IPS-18c (cell line): ENCODE measurements at regions not wholly inside any gene's neighbourhood (a gene's known extent, or its start where the extent isn't known, plus 50 kb on each side); places are given as distances from the start of the nearest gene placed in this dataset.

ENCODE experiments used
- H3K4me3 ChIP-seq: 2 replicates; pipeline ENCODE4 v1.7.0; 2013; ENCODE audit warnings: low read depth, mild to moderate bottlenecking, low read length, moderate library complexity; ENCODE audit not compliant: insufficient read depth
- H3K9me3 ChIP-seq: one replicate; pipeline ENCODE4 v1.6.1; 2013; ENCODE audit warnings: mild to moderate bottlenecking, low read length, moderate library complexity; ENCODE audit not compliant: control insufficient read depth, insufficient read depth

DNA sequence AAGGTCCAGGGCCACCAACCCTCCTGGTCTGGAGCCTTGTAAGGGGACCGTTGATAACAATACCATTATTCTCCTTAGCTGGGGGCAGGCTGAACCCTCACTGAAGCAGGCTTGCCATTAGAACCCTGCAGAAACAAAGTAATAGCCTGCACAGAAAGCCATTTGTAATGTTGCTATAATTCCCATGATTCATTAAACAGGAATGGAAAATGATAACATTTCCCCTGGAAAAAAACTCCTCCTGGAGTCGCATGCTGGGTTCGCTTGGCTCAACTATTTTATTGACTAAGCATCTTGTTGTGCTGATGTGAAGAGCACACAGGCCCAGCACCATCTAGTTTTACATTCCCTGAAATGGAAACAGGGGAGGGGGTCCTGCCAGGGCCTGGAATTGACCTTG, 155.6 kb upstream of the CSF3R start:
- no peaks in the 10 kb centered on the region for H3K9me3 ChIP-seq
- H3K4me3 ChIP-seq: no peak overlapping the region

DNA sequence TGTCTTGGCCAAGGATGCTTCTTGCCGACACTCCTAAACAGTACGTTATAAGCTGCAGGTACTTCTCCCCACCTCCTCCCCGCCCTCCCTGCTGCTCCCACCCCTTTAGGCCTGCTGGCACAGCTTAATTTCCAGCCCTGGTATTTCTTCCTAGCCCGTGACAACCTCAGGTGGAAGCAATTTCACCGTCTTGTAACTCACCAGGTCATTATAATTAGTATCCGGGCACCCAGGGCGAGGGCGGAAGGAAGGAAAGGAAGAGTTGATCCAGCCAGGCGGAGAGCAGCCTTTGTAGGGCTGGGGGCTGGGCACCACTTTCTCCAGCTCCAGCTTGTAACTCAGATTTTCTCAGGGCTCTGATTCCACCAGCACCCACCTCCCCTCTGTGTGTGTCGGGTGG, 153.5 kb upstream of the CSF3R start:
- no peak overlapping the region for H3K4me3 ChIP-seq
- H3K9me3 ChIP-seq: no peaks in the 10 kb centered on the region

DNA sequence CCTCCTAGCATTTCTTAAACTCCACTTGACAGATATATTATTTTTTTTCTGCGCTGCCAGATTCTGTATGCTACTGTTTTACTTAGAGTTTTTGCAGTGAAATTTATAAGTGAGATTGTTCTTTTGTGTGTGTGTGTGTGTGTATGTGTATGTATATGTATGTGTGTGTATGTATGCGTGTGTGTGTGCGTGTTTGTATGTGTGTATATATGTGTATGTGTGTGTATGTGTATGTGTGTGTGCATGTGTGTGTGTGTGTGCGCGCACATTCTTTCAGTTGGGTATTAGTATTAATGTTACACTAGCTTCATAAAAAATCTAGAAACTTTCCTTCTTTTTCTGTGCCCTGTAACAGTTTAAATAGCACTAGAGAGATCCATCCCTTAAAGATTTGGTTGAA, 152.6 kb upstream of the CSF3R start:
- no peaks in the 10 kb centered on the region for H3K9me3 ChIP-seq
- no peak overlapping the region for H3K4me3 ChIP-seq

DNA sequence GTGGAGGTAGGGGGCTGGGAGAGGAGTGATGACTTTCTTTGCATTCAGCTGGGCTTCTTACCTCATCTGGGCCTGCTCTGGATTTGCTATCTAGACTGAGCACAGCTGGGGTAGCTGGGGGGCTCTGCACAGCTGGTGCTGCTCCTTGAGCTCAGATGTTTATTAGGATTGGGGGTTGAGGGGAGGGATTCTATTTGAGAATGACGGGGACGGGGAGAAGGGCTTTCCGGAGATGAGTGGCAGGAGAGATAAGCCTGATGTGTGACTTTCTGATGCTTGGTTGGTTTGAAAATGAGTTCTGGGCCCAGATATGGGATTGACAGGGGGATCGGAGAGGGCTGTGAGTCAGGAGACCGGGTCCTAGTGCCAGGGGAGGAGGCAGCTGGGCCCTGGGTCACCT, 146.1 kb upstream of the CSF3R start:
- H3K4me3 ChIP-seq: no peak overlapping the region

DNA sequence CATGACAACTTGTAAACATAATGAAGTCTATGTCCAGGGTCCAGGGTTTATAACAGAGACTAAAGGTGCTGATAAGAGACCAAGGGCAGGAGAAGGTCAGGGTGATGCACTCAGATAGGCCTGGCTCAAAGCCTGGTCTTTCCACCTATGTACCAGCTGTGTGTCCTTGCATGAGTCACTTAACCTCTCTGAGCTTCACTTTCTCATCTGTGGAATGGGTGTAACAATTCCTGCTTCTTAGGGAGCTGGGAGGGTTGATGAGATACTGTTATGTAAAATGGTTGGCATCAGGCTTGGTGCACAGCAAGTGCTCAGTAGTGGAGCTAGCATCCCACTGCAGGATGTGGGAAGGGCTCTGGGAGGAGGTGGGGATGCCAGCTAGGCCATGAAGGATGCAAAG, 143.7 kb upstream of the CSF3R start:
- H3K9me3 ChIP-seq: peaks cover 2% of the 10 kb centered on the region
- no peak overlapping the region for H3K4me3 ChIP-seq

More for the DNA sequence above, 146.1 kb upstream of the CSF3R start:
- no peaks in the 10 kb centered on the region for H3K9me3 ChIP-seq

DNA sequence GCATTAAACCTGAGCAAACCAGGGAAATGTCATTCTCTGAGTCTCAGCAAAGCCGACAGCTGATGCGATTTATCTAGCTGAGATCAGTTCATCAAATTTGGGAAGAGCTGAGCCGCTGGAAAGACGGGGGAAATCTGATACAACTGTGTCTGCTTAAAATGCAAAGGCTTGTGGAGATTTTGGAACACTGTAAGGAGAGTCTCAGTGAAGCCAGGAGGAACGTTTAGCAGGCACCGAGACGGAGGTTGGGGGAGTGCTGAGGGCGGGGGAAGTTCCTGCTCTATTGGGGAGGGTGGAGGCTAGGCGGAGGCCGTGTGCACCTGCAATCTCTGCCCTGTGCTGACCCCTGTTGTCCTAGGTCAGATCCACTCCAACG, 143.2 kb upstream of the CSF3R start:
- Histone ChIP-seq H3K9me3 (peaks cover 5% of the 10 kb centered on the region), H3K4me3 (no peak overlapping the region)

DNA sequence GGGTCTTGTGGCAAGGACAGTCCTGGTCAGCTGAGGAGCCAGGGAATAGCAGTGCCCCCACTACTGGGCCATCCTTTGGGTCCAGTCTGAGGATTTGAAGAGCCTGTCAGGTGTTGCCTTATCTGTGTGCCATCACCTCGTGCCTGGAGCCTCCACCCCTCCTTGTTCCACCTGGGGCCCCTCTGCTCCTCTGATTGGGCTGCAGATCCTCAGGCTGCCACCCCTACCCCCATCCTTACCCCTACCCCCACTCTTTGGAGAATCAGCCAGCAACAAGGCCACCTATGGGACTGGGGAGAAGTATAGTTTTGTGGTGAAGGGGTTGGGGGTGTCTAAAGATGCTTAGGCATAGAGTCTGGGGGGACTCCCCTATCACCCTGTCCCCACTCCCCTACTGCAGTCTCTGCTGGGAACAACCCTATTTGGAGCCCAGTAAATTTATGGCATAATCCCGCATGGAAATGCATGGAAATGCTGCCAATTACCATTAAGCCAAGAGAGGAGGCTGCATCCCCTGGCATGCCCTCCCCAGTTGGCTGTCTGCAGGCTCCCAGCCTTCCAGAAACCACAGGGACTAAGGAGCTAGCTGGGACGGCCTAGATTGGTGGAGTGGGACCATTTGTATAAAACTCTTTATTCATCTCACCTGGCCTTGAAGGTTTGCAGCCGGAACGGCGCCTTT, 142.7 kb upstream of the CSF3R start:
- H3K9me3 ChIP-seq: peaks cover 5% of the 10 kb centered on the region
- H3K4me3 ChIP-seq: no peak overlapping the region

DNA sequence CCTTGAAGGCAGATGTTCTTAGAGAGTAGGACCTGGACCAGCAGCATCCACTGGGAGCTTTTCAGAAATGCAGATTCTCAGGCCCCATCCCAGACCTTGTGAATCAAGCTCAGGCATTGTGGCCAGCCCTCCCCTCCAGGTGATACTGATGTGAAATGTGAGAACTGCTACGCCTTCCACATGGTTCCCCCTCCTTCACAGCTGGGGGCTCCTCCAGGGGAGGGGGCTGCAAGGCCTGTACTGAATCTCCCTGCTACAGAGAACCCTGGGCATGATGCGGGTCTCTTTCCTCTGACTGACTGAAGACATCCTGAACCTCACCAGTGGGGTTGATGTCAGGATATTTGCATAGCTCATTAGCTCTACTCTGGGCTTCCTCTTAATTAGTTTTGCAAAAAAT, 141.8 kb upstream of the CSF3R start:
- H3K4me3 ChIP-seq: no peak overlapping the region
- H3K9me3 ChIP-seq: peaks cover 5% of the 10 kb centered on the region

DNA sequence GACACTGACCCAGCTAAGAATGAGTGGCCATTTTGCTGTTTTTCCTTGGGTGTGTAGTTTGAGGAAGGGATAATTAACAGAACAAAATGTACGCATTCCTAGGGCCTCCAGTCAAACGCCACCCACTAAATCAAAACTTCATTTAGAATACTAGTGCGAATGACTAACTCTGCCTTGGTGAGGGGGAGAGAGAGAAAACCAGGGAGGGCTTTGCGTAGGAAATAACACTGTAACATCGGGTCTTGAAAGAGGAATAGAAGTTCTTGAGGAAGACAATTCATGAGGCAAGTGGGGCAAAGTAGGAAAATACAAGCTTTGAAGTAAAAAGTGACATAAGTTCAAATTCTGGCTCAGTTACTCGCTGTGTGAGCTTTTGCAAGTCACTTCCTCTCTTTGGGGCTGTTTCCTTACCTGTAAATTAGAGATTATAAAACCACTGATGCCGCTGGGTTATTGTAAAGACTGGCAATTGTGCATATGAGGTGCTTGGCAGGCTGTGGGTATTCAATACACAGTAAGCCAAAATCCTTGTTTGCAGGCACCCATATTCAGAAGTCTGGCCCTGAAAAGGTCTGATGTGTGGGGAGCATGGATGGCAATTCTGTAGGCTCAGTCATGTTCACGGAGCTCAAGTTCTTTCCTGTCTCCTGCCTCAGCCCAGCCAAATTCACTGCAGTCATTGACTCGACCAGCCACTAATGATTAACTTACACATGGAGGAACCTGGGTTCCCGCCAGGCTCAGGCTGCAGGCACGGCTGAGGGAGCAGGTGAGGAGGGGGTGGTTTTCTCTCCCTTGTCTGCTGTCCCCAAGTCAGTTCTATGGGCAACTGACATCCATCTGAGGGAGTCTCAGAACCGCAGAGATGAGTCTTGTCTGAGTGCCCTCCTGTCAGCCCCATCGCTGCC, 140.3 kb upstream of the CSF3R start:
- Histone ChIP-seq H3K9me3 (peaks cover 5% of the 10 kb centered on the region), H3K4me3 (no peak overlapping the region)

DNA sequence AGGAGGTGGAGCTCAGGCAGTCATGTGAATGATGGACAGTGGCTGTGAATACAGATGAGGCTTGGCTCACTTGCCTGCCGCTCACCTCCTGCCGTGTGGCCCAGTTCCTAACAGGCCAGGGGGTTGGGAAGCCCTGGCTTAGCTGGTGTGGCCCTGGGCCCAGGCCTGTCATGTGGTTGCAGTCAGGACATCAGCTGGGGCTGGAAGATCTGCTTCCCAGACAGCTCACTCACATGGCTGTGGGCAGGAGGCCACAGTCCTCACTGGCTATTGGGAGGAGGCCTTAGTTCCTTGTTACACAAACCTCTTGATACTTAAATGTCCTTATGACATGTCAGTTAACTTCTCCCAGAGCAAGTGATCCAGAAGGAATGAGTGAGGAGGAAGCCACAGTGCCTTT, 138.8 kb upstream of the CSF3R start:
- peaks cover 7% of the 10 kb centered on the region for H3K9me3 ChIP-seq
- H3K4me3 ChIP-seq: no peak overlapping the region

DNA sequence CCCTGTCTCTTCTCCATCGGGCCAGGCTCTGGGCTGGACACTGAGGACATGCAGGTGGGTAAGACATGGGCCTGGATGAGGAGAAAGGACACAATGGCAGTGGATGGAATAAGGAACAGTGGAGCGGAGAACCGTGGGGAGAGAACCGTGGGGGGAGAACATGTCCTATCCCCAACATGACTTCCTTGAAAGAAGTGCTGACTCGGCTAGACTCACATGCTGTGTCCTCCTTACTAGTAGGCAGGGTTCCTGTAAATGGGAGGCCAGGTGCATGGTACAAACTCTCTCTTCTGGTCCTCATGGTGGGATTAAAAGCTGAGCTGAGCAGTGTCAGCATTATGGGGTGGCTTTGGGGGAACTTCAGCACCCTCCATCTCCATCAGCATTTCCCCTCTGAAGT, 137.4 kb upstream of the CSF3R start:
- no peak overlapping the region for H3K4me3 ChIP-seq

DNA sequence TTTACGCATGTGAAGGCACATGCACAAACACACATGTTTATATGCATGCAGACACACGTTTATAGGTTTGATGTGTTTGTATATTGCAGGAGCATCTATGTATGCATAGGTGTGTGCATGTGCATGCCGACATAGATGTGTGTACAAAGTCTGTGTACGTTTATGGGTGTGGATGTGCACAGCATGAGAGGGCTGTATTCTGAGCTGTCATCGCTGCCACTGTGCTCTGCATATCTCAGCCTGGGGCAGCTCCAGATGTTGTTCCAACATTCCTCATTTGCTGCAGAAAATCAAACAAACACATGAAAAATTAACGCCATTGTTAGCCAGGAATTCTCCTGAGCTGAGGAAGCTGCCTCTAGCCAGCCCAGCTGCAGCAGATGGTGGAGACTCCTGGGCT, 132.3 kb upstream of the CSF3R start:
- Histone ChIP-seq H3K9me3 (peaks cover 2% of the 10 kb centered on the region), H3K4me3 (no peak overlapping the region)

More for the DNA sequence above, 137.4 kb upstream of the CSF3R start:
- H3K9me3 ChIP-seq: peaks cover 7% of the 10 kb centered on the region

DNA sequence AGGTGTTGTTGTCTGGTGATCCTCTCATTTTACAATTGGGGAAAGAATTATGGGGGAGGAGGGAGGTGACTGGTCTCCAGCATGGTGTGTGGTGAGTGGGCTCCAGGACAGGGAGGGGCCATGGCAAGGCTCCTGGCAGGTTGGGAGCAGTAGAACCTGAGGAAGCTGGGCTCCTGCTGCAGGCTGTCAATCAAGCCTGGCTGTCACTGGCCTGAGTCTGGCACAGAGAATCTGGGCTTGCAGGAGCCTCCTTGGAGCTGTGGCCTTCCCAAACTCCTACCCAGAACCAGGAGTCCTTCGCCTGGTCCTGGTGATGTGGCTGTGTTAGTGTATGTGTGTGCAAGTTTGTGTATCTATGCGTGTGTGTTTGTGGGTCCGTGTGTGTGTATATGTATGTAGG, 131.9 kb upstream of the CSF3R start:
- Histone ChIP-seq H3K4me3 (no peak overlapping the region), H3K9me3 (peaks cover 2% of the 10 kb centered on the region)

DNA sequence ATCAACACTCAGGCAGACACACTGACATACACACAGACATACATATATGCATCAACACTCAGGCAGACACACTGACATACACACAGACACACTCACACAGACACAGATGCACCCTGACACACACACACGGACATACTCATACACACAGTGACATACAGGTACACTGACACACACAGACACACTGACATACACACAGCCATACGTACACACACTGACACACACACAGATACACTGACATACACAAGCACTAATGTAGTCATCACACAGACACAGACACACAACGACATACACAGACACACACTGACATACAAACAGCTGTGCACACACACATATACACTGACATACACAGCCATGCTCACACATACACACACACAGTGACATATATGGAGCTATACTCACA, 131.0 kb upstream of the CSF3R start:
- peaks cover 2% of the 10 kb centered on the region for H3K9me3 ChIP-seq
- no peak overlapping the region for H3K4me3 ChIP-seq

DNA sequence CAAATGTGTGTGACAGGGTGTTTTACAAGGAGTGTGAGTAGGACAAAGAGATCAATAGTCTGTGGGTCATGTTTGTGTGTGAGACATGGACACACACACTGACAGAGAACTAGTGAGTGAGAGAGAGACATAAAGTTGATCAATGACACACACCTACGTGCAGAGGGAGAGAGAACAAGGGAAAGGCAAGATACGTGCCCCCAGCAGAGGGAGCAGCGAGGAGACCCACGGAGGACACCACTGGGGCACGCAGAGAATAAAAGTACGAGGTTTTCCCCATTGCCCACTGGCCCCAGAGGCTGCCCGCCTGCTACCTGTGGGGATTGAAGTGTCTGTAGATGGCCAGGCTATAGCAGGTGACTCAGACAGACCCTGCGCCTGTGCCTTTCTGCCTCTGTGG, 130.2 kb upstream of the CSF3R start:
- H3K4me3 ChIP-seq: no peak overlapping the region
- H3K9me3 ChIP-seq: peaks cover 2% of the 10 kb centered on the region

DNA sequence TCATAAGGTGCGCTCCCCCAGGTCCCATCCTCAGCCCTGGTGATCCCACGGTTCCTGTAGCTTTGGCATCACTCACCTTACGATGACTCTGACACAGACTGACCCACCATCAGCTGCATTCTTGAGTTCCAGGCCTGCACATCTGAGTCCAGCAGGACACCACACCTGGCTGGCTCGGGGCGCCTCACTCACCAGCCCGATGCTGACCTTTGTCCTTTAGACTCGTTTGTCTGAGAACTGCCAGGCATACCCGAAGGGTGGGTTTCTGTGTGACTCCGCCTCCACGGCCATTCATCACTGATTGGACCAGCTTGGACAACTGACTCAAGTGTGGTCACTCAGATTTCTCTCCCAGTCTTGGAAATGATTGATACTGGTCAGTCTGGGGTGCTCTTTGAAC, 129.4 kb upstream of the CSF3R start:
- Histone ChIP-seq H3K4me3 (no peak overlapping the region), H3K9me3 (no peaks in the 10 kb centered on the region)

DNA sequence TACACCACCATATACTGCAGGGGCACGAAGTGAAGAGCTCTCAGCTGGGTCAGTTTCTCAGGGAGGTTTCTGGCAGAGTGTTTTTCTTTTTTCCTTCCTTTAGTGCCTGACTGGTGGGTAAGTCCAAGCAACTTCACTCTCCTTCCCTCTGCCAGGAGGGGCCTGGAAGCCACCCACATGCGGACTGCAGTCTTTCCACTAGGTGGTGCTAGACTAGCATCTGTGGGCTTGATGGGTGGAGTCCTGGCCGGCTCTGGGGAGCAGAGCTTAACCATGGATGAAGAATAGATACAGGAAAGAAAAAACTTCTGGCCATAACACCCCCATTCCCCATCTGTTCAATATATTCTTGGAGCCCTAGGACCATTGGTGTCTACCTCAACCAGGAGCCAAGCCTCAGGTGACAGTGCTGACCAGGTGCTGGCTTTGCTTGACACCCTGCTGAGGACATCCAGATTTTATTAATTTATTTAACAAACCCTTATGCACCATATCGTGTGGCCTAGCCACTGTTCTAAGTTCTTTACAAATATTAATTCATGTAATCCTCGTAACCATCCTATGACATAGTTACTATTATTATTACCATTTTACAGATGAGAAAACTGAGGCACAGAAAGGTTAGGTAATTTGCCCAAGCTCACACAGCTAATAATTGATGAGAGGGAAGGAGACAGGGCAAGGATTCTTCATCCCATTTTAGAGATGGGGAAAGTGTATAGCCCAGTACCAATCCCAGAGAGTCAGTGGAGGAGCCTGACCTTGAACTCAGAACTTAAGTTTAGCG, 126.7 kb upstream of the CSF3R start:
- Histone ChIP-seq H3K4me3 (no peak overlapping the region), H3K9me3 (no peaks in the 10 kb centered on the region)

DNA sequence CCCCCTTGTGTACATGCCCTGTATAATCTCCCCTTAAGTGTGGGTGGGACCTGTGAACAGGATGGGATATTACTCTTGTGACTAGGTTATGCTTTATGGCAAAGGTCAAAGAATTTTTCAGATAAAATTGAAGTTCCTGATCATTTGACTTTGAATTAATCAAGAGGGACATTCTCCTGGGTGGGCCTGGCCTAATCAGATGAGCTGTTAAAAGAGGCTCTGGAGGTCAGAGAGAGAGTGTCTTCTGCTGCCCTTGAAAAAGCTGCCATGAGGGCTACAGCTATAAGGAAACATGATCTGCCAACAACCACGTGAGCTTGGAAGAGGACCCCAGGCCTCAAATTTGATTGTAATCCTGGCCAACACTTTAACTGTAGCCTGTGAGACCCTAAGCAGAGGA, 125.6 kb upstream of the CSF3R start:
- Histone ChIP-seq H3K9me3 (no peaks in the 10 kb centered on the region), H3K4me3 (no peak overlapping the region)
